SK-N-SH (cell line): ENCODE measurements at regions not wholly inside any gene's neighbourhood (a gene's known extent, or its start where the extent isn't known, plus 50 kb on each side); places are given as distances from the start of the nearest gene placed in this dataset.

Experiments used
- CTCF ChIP-seq: fragments of 200-600 bp; sonication (generic); IDR thresholded peaks from 2 replicates; pipeline ENCODE4 v1.6.1; 2017; ENCODE audit warnings: antibody characterized with exemption, mild to moderate bottlenecking, moderate library complexity
- NFIC ChIP-seq: IDR thresholded peaks from 2 replicates; pipeline ENCODE4 v1.4.0; 2012; ENCODE audit warnings: borderline replicate concordance
- POLR2AphosphoS5 ChIP-seq: IDR thresholded peaks from 2 replicates; pipeline ENCODE4 v1.6.1; 2012; ENCODE audit warnings: low read depth, low read length
- YY1 ChIP-seq: IDR thresholded peaks from 2 replicates; pipeline ENCODE4 v1.4.0; 2012; ENCODE audit warnings: low read depth, mild to moderate bottlenecking

DNA sequence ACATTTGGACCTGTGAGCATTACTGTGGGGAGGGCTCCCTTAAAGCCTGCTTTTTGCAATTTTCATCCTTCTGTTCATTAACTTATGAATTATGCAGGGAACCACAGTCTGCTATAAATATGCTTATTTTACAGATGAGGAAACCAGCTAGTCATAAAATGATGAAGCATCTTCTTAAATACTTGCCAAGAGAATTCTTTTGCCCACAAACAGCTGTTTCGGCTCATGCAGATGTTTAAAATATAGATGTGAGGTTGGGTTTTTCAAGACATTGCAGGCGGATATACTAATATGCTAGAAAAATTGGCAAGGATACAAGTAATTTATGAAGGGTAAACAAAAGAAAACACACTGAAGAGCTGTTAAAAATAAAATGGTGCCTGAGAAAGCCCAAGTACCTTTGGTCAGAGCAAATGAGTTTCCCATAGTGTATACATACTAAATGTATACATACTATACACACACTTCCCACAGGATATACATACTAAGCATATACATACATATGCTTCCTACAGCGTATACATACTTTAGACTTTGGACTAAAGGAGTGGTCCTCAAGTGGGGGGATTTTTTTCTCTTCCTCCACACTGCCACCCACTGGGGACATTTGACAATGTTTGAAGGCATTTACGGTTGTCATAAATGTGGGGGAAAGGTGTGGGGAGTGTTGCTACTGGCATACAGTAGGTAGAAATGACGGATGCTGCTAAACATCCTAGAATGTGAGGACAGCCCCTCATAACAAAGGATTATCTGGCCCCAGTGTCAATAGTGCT is 164.9 kb upstream of the CSNK1A1L start:
- TF ChIP-seq POLR2AphosphoS5: no peak
- TF ChIP-seq NFIC: no peak
- no peak for TF ChIP-seq YY1
- peak; percentile 25 for TF ChIP-seq CTCF
